H1 (cell line): ENCODE measurements at regions not wholly inside any gene's neighbourhood (a gene's known extent, or its start where the extent isn't known, plus 50 kb on each side); places are given as distances from the start of the nearest gene placed in this dataset.

Source experiments
- CTBP2 ChIP-seq: IDR thresholded peaks from 2 replicates; pipeline ENCODE4 v1.7.0; 2011; ENCODE audit warnings: borderline replicate concordance, mild to moderate bottlenecking, moderate library complexity, mixed read lengths, low read length; ENCODE audit not compliant: insufficient read depth, insufficient read length
- FOSL1 ChIP-seq: IDR thresholded peaks from 2 replicates; pipeline ENCODE4 v1.6.1; 2011; ENCODE audit warnings: mild to moderate bottlenecking, low read depth, low read length, moderate library complexity; ENCODE audit not compliant: insufficient read depth
- SP4 ChIP-seq: IDR thresholded peaks from 2 replicates; pipeline ENCODE4 v1.6.1; 2012; ENCODE audit warnings: low read length, inconsistent platforms
- SRF ChIP-seq: IDR thresholded peaks from 2 replicates; pipeline ENCODE4 v1.6.1; 2011; ENCODE audit warnings: mild to moderate bottlenecking, low read depth, low read length, moderate library complexity
- YY1 ChIP-seq: IDR thresholded peaks from 2 replicates; pipeline ENCODE4 v1.6.1; 2011; ENCODE audit warnings: low read depth, mild to moderate bottlenecking, low read length

DNA sequence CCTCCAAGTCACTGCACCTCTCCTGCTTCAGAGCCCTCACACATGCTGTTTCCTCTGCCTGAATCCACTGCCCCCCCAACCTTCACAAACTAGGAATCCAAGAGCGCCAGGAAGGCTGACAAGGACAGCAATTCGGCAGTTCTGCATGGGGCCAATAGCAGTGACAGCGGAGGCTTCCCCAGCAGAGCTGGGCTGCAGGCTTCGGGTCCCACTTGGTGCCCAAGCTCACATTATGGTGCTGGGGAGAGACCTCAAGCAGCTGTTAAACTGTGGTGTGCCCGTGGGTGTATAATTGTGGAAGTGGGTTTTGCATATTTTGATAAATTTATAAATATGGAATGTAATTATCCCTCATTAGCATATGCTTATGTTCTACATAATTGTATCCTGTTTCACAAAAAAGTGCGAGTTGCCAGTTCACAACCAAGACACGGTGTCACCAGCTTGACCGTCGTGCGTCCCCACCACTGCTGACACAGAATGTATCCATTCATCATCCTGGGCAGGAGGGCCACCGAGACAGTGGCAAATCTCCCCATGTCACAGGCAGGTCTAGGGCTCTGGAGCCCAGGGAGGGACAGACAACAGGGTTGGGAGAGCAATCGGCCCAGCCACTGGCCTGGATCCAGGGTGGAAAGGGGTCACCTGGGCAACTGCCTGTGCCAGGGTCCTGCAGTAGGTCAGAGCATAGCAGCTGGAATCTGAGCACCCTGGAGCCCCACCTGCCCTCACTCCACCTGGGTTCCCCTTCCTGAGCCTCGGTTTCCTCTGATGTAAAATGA is 81.6 kb downstream of the MATN1 start (continued):
- TF ChIP-seq CTBP2, result no peak
- no peak for TF ChIP-seq SRF
- TF ChIP-seq SP4, result no peak
- TF ChIP-seq YY1, result no peak
- no peak for TF ChIP-seq FOSL1
